ENCODE measurements at regions not wholly inside any gene's neighbourhood (a gene's known extent, or its start where the extent isn't known, plus 50 kb on each side); places are given as distances from the start of the nearest gene placed in this dataset.

DNA sequence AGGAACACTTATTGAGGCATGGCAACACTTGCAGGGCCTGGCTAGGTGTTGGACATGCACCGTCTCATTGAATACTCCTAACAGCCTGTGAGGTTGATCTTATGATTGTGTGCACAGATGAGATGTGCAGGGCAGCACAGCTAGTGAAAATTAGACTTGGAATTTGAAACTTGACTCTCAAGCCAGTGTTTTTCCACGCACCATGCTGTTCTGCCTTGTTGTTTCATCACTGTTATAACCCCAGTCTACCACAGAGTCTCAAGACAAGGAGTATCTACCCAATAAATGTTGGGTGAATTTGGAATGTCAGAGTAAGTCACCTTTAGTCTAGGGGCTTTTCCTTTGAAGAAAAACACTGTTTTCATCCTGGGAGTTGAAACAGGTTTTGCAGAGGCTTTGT is 55.8 kb upstream of the LRIG3 start:
- H3K9me3 ChIP-seq, result no peaks in the 10 kb centered on the region
- TF ChIP-seq, protein P1, sequence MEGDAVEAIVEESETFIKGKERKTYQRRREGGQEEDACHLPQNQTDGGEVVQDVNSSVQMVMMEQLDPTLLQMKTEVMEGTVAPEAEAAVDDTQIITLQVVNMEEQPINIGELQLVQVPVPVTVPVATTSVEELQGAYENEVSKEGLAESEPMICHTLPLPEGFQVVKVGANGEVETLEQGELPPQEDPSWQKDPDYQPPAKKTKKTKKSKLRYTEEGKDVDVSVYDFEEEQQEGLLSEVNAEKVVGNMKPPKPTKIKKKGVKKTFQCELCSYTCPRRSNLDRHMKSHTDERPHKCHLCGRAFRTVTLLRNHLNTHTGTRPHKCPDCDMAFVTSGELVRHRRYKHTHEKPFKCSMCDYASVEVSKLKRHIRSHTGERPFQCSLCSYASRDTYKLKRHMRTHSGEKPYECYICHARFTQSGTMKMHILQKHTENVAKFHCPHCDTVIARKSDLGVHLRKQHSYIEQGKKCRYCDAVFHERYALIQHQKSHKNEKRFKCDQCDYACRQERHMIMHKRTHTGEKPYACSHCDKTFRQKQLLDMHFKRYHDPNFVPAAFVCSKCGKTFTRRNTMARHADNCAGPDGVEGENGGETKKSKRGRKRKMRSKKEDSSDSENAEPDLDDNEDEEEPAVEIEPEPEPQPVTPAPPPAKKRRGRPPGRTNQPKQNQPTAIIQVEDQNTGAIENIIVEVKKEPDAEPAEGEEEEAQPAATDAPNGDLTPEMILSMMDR (IDR thresholded peaks at IDR 0.05), result no peak
- H3K27ac ChIP-seq, result no peak overlapping the region
- H3K4me1 ChIP-seq, result no peaks in the 10 kb centered on the region
- intact Hi-C loops (cut with DNase I), result no loop called here
- H3K4me3 ChIP-seq, result no peak overlapping the region
- no peak for DNase-seq
- no peak overlapping the region for H3K9ac ChIP-seq (ENCODE audit: low read depth in 2 of 2, low read length in 2 of 2)
- no peaks in the 10 kb centered on the region for H3K36me3 ChIP-seq
- no peaks in the 10 kb centered on the region for H3K27me3 ChIP-seq

Measured in colonic mucosa (tissue), 4 donors.